NCI-H146 (cell line): ENCODE measurements at regions not wholly inside any gene's neighbourhood (a gene's known extent, or its start where the extent isn't known, plus 50 kb on each side); places are given as distances from the start of the nearest gene placed in this dataset.

ENCODE experiments used
- DNase-seq: peaks from one replicate; lab custom pipeline; 2025; lab: John Stamatoyannopoulos, UW

- DNase-seq, result no peak
Measured at GRCh38 chr10:9645404-9645803, 1372.3 kb upstream of the CELF2 start.

GRCh38 chr10:9645928-9646600, 1371.6 kb upstream of the CELF2 start:
- no peak for DNase-seq

GRCh38 chr10:9654261-9654660, 1363.4 kb upstream of the CELF2 start:
- DNase-seq, result no peak

GRCh38 chr10:9656386-9656785, 1361.3 kb upstream of the CELF2 start:
- no peak for DNase-seq

GRCh38 chr10:9656996-9657395, 1360.7 kb upstream of the CELF2 start:
- DNase-seq, result no peak

GRCh38 chr10:9657530-9657929, 1360.1 kb upstream of the CELF2 start:
- no peak for DNase-seq

GRCh38 chr10:9668411-9668810, 1349.3 kb upstream of the CELF2 start:
- DNase-seq, result no peak

GRCh38 chr10:9670911-9671310, 1346.8 kb upstream of the CELF2 start:
- no peak for DNase-seq

GRCh38 chr10:9681655-9682054, 1336.0 kb upstream of the CELF2 start:
- DNase-seq, result no peak

- DNase-seq, result no peak
Measured at GRCh38 chr10:9682802-9683201, 1334.9 kb upstream of the CELF2 start.

GRCh38 chr10:9684186-9684585, 1333.5 kb upstream of the CELF2 start:
- no peak for DNase-seq

GRCh38 chr10:9685596-9685995, 1332.1 kb upstream of the CELF2 start:
- DNase-seq, result no peak

- DNase-seq, result no peak
Measured at GRCh38 chr10:9688711-9689110, 1329.0 kb upstream of the CELF2 start.

- no peak for DNase-seq
Measured at GRCh38 chr10:9707216-9707615, 1310.5 kb upstream of the CELF2 start.

GRCh38 chr10:9709849-9710248, 1307.8 kb upstream of the CELF2 start:
- no peak for DNase-seq

GRCh38 chr10:9712393-9712792, 1305.3 kb upstream of the CELF2 start:
- no peak for DNase-seq

- DNase-seq, result no peak
Measured at GRCh38 chr10:9719246-9719645, 1298.4 kb upstream of the CELF2 start.

GRCh38 chr10:9733766-9734165, 1283.9 kb upstream of the CELF2 start:
- DNase-seq, result no peak

GRCh38 chr10:9734218-9734617, 1283.5 kb upstream of the CELF2 start:
- no peak for DNase-seq

- no peak for DNase-seq
Measured at GRCh38 chr10:9735731-9736130, 1281.9 kb upstream of the CELF2 start.

GRCh38 chr10:9743639-9744038, 1274.0 kb upstream of the CELF2 start:
- DNase-seq, result no peak

- no peak for DNase-seq
Measured at GRCh38 chr10:9745158-9745557, 1272.5 kb upstream of the CELF2 start.

GRCh38 chr10:9757176-9757575, 1260.5 kb upstream of the CELF2 start:
- DNase-seq, result no peak

GRCh38 chr10:9759596-9759995, 1258.1 kb upstream of the CELF2 start:
- DNase-seq, result no peak
